GM18909 (cell line): ENCODE measurements at regions not wholly inside any gene's neighbourhood (a gene's known extent, or its start where the extent isn't known, plus 50 kb on each side); places are given as distances from the start of the nearest gene placed in this dataset.

Experiments used
- ATAC-seq: cut with Tn5 transposase; IDR thresholded peaks from one replicate; pipeline ENCODE4 v1.9.1; 2021; ENCODE audit warnings: mild to moderate bottlenecking; ENCODE audit not compliant: unreplicated experiment, poor library complexity

GRCh38 chr10:16341637-16342036 is 95.2 kb upstream of the PTER start:
- no peak for ATAC-seq

- ATAC-seq, result no peak
Measured at GRCh38 chr10:16348891-16349290, 87.9 kb upstream of the PTER start.

GRCh38 chr10:16352146-16352545 is 84.7 kb upstream of the PTER start:
- ATAC-seq, result no peak

GRCh38 chr10:16360001-16360400 is 76.8 kb upstream of the PTER start:
- no peak for ATAC-seq

GRCh38 chr10:16360425-16360824 is 76.4 kb upstream of the PTER start:
- no peak for ATAC-seq

- no peak for ATAC-seq
Measured at GRCh38 chr10:16361086-16361485, 75.7 kb upstream of the PTER start.

- ATAC-seq, result no peak
Measured at GRCh38 chr10:16363741-16364140, 73.1 kb upstream of the PTER start.

GRCh38 chr10:16367621-16368292 is 69.1 kb upstream of the PTER start:
- ATAC-seq, result no peak

GRCh38 chr10:16381083-16381482 is 55.7 kb upstream of the PTER start:
- peak; percentile 98 for ATAC-seq

GRCh38 chr10:16384021-16384420 is 52.8 kb upstream of the PTER start:
- no peak for ATAC-seq

- no peak for ATAC-seq
Measured at GRCh38 chr10:16386855-16387254, 50.0 kb upstream of the PTER start.
